ENCODE measurements at regions not wholly inside any gene's neighbourhood (a gene's known extent, or its start where the extent isn't known, plus 50 kb on each side); places are given as distances from the start of the nearest gene placed in this dataset.

GRCh38 chr12:125677829-125678228 lies 612.6 kb downstream of the AACS start:
- no peak for DNase-seq (ENCODE audit: low read depth in 2 of 2)

- DNase-seq (ENCODE audit: low read depth in 2 of 2): no peak
Measured at GRCh38 chr12:125678589-125678993, 613.4 kb downstream of the AACS start.

- no peak for DNase-seq (ENCODE audit: low read depth in 2 of 2)
Measured at GRCh38 chr12:125683748-125684381, 618.6 kb downstream of the AACS start.

GRCh38 chr12:125684968-125685790 lies 619.9 kb downstream of the AACS start:
- DNase-seq (ENCODE audit: low read depth in 2 of 2): no peak

- no peak for DNase-seq (ENCODE audit: low read depth in 2 of 2)
Measured at GRCh38 chr12:125685915-125686314, 620.7 kb downstream of the AACS start.

- DNase-seq (ENCODE audit: low read depth in 2 of 2): no peak
Measured at GRCh38 chr12:125687403-125687802, 622.2 kb downstream of the AACS start.

- DNase-seq (ENCODE audit: low read depth in 2 of 2): no peak
Measured at GRCh38 chr12:125687820-125688219, 622.6 kb downstream of the AACS start.

GRCh38 chr12:125688223-125688622 lies 623.0 kb downstream of the AACS start:
- no peak for DNase-seq (ENCODE audit: low read depth in 2 of 2)

GRCh38 chr12:125688881-125689280 lies 623.6 kb downstream of the AACS start:
- no peak for DNase-seq (ENCODE audit: low read depth in 2 of 2)

- DNase-seq (ENCODE audit: low read depth in 2 of 2): no peak
Measured at GRCh38 chr12:125689576-125690410, 624.6 kb downstream of the AACS start.

GRCh38 chr12:125690841-125691240 lies 625.6 kb downstream of the AACS start:
- DNase-seq (ENCODE audit: low read depth in 2 of 2): no peak

GRCh38 chr12:125696054-125696453 lies 630.8 kb downstream of the AACS start:
- no peak for DNase-seq (ENCODE audit: low read depth in 2 of 2)

- DNase-seq (ENCODE audit: low read depth in 2 of 2): no peak
Measured at GRCh38 chr12:125704803-125705202, 639.6 kb downstream of the AACS start.

GRCh38 chr12:125720961-125721360 lies 655.7 kb downstream of the AACS start:
- no peak for DNase-seq (ENCODE audit: low read depth in 2 of 2)

GRCh38 chr12:125734137-125734536 lies 668.9 kb downstream of the AACS start:
- no peak for DNase-seq (ENCODE audit: low read depth in 2 of 2)

GRCh38 chr12:125738211-125738610 lies 673.0 kb downstream of the AACS start:
- DNase-seq (ENCODE audit: low read depth in 2 of 2): no peak

- DNase-seq (ENCODE audit: low read depth in 2 of 2): no peak
Measured at GRCh38 chr12:125742413-125742812, 677.2 kb downstream of the AACS start.

- no peak for DNase-seq (ENCODE audit: low read depth in 2 of 2)
Measured at GRCh38 chr12:125744201-125744600, 679.0 kb downstream of the AACS start.

- no peak for DNase-seq (ENCODE audit: low read depth in 2 of 2)
Measured at GRCh38 chr12:125755512-125755911, 690.3 kb downstream of the AACS start.

- no peak for DNase-seq (ENCODE audit: low read depth in 2 of 2)
Measured at GRCh38 chr12:125766091-125766490, 700.9 kb downstream of the AACS start.

- DNase-seq (ENCODE audit: low read depth in 2 of 2): no peak
Measured at GRCh38 chr12:125772403-125772802, 707.2 kb downstream of the AACS start.

- no peak for DNase-seq (ENCODE audit: low read depth in 2 of 2)
Measured at GRCh38 chr12:125773033-125773640, 707.9 kb downstream of the AACS start.
